ENCODE measurements at regions not wholly inside any gene's neighbourhood (a gene's known extent, or its start where the extent isn't known, plus 50 kb on each side); places are given as distances from the start of the nearest gene placed in this dataset.

- peak in 6 of 7 experiments; percentile 35 to 68 (median 56) for TF ChIP-seq CTCF (IDR thresholded peaks at IDR 0.05)
- TF ChIP-seq POLR2A (IDR thresholded peaks at IDR 0.05): no peak
Measured at GRCh38 chr4:138035781-138036258, 206.3 kb downstream of the SLC7A11 start.

Measured in body of pancreas (tissue), 4 donors.